HCT116 (cell line): ENCODE measurements at regions not wholly inside any gene's neighbourhood (a gene's known extent, or its start where the extent isn't known, plus 50 kb on each side); places are given as distances from the start of the nearest gene placed in this dataset.

Experiments
- ATAC-seq: fragments of 200-7000 bp; cut with Tn5 transposase; 2 replicates; pipeline ENCODE4 v1.9.1; 2020; ENCODE audit warnings: mild to moderate bottlenecking, moderate library complexity
- BruUV-seq: library from RNA; stranded (reverse); fragments of 400-500 nt; replicated peaks from 2 replicates; lab custom pipeline; 2021; lab: Mats Ljungman, UMichigan
- CTCF ChIA-PET: fragments of 300-600 bp; sonication (Branson Sonifier 250); formaldehyde crosslinking; loops from one replicate; lab custom pipeline; 2021; ENCODE audit warnings: antibody characterized with exemption; lab: Charles Lee
- POLR2A ChIA-PET: fragments of 300-600, 350-600 bp; sonication (Branson Sonifier 250); formaldehyde crosslinking; loops from one replicate; lab custom pipeline; 2021; ENCODE audit warnings: antibody characterized with exemption; lab: Charles Lee
- RAD21 ChIA-PET, 2 experiments: fragments of 300-600 bp; sonication (Branson Sonifier 250); formaldehyde crosslinking; loops; one replicate each; lab custom pipeline; 2023; ENCODE audit warnings: low total read pairs in 2 of 2; ENCODE audit not compliant: uncharacterized antibody in 2 of 2, unreplicated experiment in 2 of 2, low non-redundant PET in 1 of 2; lab: Charles Lee
- DNase-seq: peaks from one replicate; pipeline ENCODE4 v3.0.0-alpha.2; 2010; ENCODE audit warnings: low read depth, low spot score
- H2AFZ ChIP-seq: fragments of 200-600 bp; shearing (Covaris generic), sonication (generic); 2 replicates; pipeline ENCODE4 v1.6.1; 2017; ENCODE audit warnings: low read depth, mixed run types, mixed read lengths, antibody characterized with exemption, low read length; ENCODE audit not compliant: poor library complexity, severe bottlenecking
- H3K27ac ChIP-seq: 2 replicates; pipeline ENCODE4 v1.5.1; 2012; ENCODE audit warnings: low read depth, low read length
- H3K27me3 ChIP-seq: fragments of 200-600 bp; sonication (generic); 2 replicates; pipeline ENCODE4 v1.6.1; 2016; ENCODE audit warnings: mixed run types, low read length, mixed read lengths; ENCODE audit not compliant: insufficient read depth
- H3K36me3 ChIP-seq, 2 experiments: fragments of 200-500 bp in 1 of 2; fragments of 200-600 bp in 1 of 2; sonication (Bioruptor generic) in 1 of 2; sonication (generic) in 1 of 2; 2 replicates each; pipeline versions ENCODE4 v1.5.1 to v1.6.1; 2014 to 2016; ENCODE audit warnings: low read length in 2 of 2, inconsistent platforms in 1 of 2, mixed read lengths in 1 of 2, mixed run types in 1 of 2; ENCODE audit not compliant: insufficient read depth in 2 of 2, control insufficient read depth in 1 of 2
- H3K4me1 ChIP-seq, 2 experiments: fragments of 200-600 bp in 1 of 2; sonication (generic) in 1 of 2; 2 replicates each; pipeline versions ENCODE4 v1.5.1 to v1.6.1; 2012 to 2017; ENCODE audit warnings: low read length in 2 of 2, inconsistent platforms in 1 of 2, mild to moderate bottlenecking in 1 of 2, mixed read lengths in 1 of 2, mixed run types in 1 of 2, moderate library complexity in 1 of 2; ENCODE audit not compliant: insufficient read depth in 2 of 2, control insufficient read depth in 1 of 2
- H3K4me2 ChIP-seq: fragments of 200-600 bp; sonication (generic); 2 replicates; pipeline ENCODE4 v1.6.1; 2017; ENCODE audit warnings: mixed run types, low read length, mixed read lengths
- H3K4me3 ChIP-seq, 2 experiments: fragments of 200-600 bp in 1 of 2; sonication (generic) in 1 of 2; replicated peaks in 1 of 2; 2 replicates each; pipeline ENCODE4 v1.5.1; 2011 to 2016; ENCODE audit warnings: low read length in 2 of 2, control low read depth in 1 of 2, low read depth in 1 of 2, mild to moderate bottlenecking in 1 of 2, mixed read lengths in 1 of 2, mixed run types in 1 of 2
- H3K79me2 ChIP-seq: fragments of 200-600 bp; sonication (generic); 2 replicates; pipeline ENCODE4 v1.6.1; 2017; ENCODE audit warnings: mild to moderate bottlenecking, mixed run types, low read length, moderate library complexity, mixed read lengths; ENCODE audit not compliant: insufficient read depth
- H3K9ac ChIP-seq: fragments of 200-600 bp; sonication (generic); 2 replicates; pipeline ENCODE4 v1.6.1; 2016; ENCODE audit warnings: low read length, mixed read lengths
- H3K9me2 ChIP-seq: fragments of 200-600 bp; sonication (generic), shearing (Covaris generic); 2 replicates; pipeline ENCODE4 v1.6.1; 2017; ENCODE audit warnings: mixed run types, mild to moderate bottlenecking, moderate library complexity; ENCODE audit not compliant: insufficient read depth
- H3K9me3 ChIP-seq, 2 experiments: fragments of 200-500 bp in 1 of 2; fragments of 200-600 bp in 1 of 2; sonication (Bioruptor generic) in 1 of 2; sonication (generic) in 1 of 2; 2 replicates each; pipeline ENCODE4 v1.6.1; 2014 to 2017; ENCODE audit warnings: low read length in 2 of 2, mixed read lengths in 2 of 2, inconsistent platforms in 1 of 2, low read depth in 1 of 2, mild to moderate bottlenecking in 1 of 2, mixed run types in 1 of 2, moderate library complexity in 1 of 2; ENCODE audit not compliant: control insufficient read depth in 1 of 2, insufficient read depth in 1 of 2
- H4K20me1 ChIP-seq: fragments of 200-600 bp; sonication (generic), shearing (Covaris generic); 2 replicates; pipeline ENCODE4 v1.6.1; 2017; ENCODE audit warnings: mixed run types, mild to moderate bottlenecking, moderate library complexity; ENCODE audit not compliant: insufficient read depth
- ATF3 ChIP-seq: IDR thresholded peaks from 2 replicates; pipeline ENCODE4 v1.6.1; 2012
- CBX3 ChIP-seq: IDR thresholded peaks from 2 replicates; pipeline ENCODE4 v1.6.1; 2012; ENCODE audit warnings: low read depth
- CEBPB ChIP-seq: IDR thresholded peaks from 2 replicates; pipeline ENCODE4 v1.6.1; 2012; ENCODE audit warnings: low read depth
- CTCF ChIP-seq, 3 experiments: fragments of 200-600 bp in 1 of 3; sonication (generic) in 1 of 3; IDR thresholded peaks in 2 of 3; conservative IDR thresholded peaks in 1 of 3; 2 replicates each; pipeline ENCODE4 v1.5.1; 2012 to 2017; ENCODE audit warnings: low read depth in 2 of 3, low read length in 2 of 3, antibody characterized with exemption in 1 of 3, borderline replicate concordance in 1 of 3, control low read depth in 1 of 3, mild to moderate bottlenecking in 1 of 3, mixed read lengths in 1 of 3, mixed run types in 1 of 3, moderate library complexity in 1 of 3; ENCODE audit not compliant: insufficient read depth in 1 of 3
- EGR1 ChIP-seq: IDR thresholded peaks from 2 replicates; pipeline ENCODE4 v1.6.1; 2012; ENCODE audit warnings: low read depth
- ELF1 ChIP-seq: IDR thresholded peaks from 2 replicates; pipeline ENCODE4 v1.6.1; 2012; ENCODE audit warnings: low read depth, borderline replicate concordance
- EZH2 ChIP-seq: fragments of 200-600 bp; sonication (generic); IDR thresholded peaks from 2 replicates; pipeline ENCODE4 v1.6.1; 2017; ENCODE audit warnings: antibody characterized with exemption, mixed run types
- EZH2phosphoT487 ChIP-seq: fragments of 200-600 bp; IDR thresholded peaks from 2 replicates; pipeline ENCODE4 v1.6.1; 2018; ENCODE audit warnings: antibody characterized with exemption, borderline replicate concordance
- FOSL1 ChIP-seq: IDR thresholded peaks from 2 replicates; pipeline ENCODE4 v1.6.1; 2012; ENCODE audit warnings: low read depth
- JUND ChIP-seq: IDR thresholded peaks from 2 replicates; pipeline ENCODE4 v1.6.1; 2012
- RAD21 ChIP-seq: IDR thresholded peaks from 2 replicates; pipeline ENCODE4 v1.6.1; 2012; ENCODE audit warnings: low read depth, mild to moderate bottlenecking
- REST ChIP-seq: IDR thresholded peaks from 2 replicates; pipeline ENCODE4 v1.6.1; 2012; ENCODE audit warnings: low read depth
- SIN3A ChIP-seq: IDR thresholded peaks from 2 replicates; pipeline ENCODE4 v1.6.1; 2012; ENCODE audit warnings: low read depth
- SP1 ChIP-seq: IDR thresholded peaks from 2 replicates; pipeline ENCODE4 v1.6.1; 2012; ENCODE audit warnings: low read depth
- SRF ChIP-seq: IDR thresholded peaks from 2 replicates; pipeline ENCODE4 v1.6.1; 2012; ENCODE audit warnings: low read depth
- TCF7L2 ChIP-seq: IDR thresholded peaks from 2 replicates; pipeline ENCODE4 v1.7.0; 2011; ENCODE audit warnings: borderline replicate concordance, inconsistent platforms; ENCODE audit not compliant: insufficient read depth, insufficient read length; ENCODE audit errors: extremely low read depth
- YY1 ChIP-seq: IDR thresholded peaks from 2 replicates; pipeline ENCODE4 v1.6.1; 2011; ENCODE audit warnings: low read length, low read depth, moderate library complexity, mild to moderate bottlenecking; ENCODE audit not compliant: insufficient replicate concordance; ENCODE audit errors: extremely low read depth
- ZBTB33 ChIP-seq: IDR thresholded peaks from 2 replicates; pipeline ENCODE4 v1.6.1; 2011; ENCODE audit warnings: mild to moderate bottlenecking, low read length, moderate library complexity; ENCODE audit not compliant: insufficient replicate concordance; ENCODE audit errors: extremely low read depth
- intact Hi-C: fragments of 100-400 bp; cut with micrococcal nuclease; formaldehyde crosslinking; loops from 2 replicates; pipeline ENCODE4 v1.10.0; 2022

- no peaks in the 10 kb centered on the region for H3K27me3 ChIP-seq
- CTCF ChIA-PET, result interaction anchor here (1.4 kb wide), 1 partner anchor 207 kb away, joined by 4 read pairs; no protein-coding TSS in a partner anchor
- POLR2A ChIA-PET, result no interaction called here
- no peak overlapping the region for H3K9ac ChIP-seq
- no peaks in the 10 kb centered on the region for H3K79me2 ChIP-seq
- no peaks in the 10 kb centered on the region for H3K9me2 ChIP-seq
- H3K36me3 ChIP-seq, result no peaks in the 10 kb centered on the region
- H4K20me1 ChIP-seq, result no peaks in the 10 kb centered on the region; the same call in 1 of the 2 replicates
- DNase-seq, result no peak
- no peaks in the 10 kb centered on the region for H3K4me1 ChIP-seq
- H3K27ac ChIP-seq, result no peak overlapping the region
- H3K4me2 ChIP-seq, result no peak overlapping the region
- no peak; the same call in 1 of the 2 replicates for ATAC-seq
- no peak for TF ChIP-seq ZBTB33
- TF ChIP-seq SP1, result no peak
- TF ChIP-seq SRF, result no peak
- TF ChIP-seq TCF7L2, result no peak
- no peak for TF ChIP-seq SIN3A
- no peak for TF ChIP-seq FOSL1
- TF ChIP-seq YY1, result no peak
- no peak for TF ChIP-seq EZH2phosphoT487
- no peak for TF ChIP-seq REST
- no peak for TF ChIP-seq ATF3
- TF ChIP-seq JUND, result no peak
- TF ChIP-seq CBX3, result no peak
- no peak for TF ChIP-seq EZH2
- peak in 2 of 3 experiments; percentile 15 to 41; a peak in 2 of 6 replicates for TF ChIP-seq CTCF (IDR thresholded peaks at IDR 0.05 in 2 of 3, conservative IDR thresholded peaks at IDR 0.05 in 1 of 3; ENCODE audit: borderline replicate concordance in 1 of 3, insufficient read depth in 1 of 3, low read depth in 2 of 3, low read length in 2 of 3)
- peak; percentile 52 for TF ChIP-seq RAD21
- no peak for TF ChIP-seq EGR1
- no peak for TF ChIP-seq ELF1
- TF ChIP-seq CEBPB, result no peak
- intact Hi-C loops, result loop anchor here (1.0 kb wide), 1 partner anchor 209 kb away; no protein-coding TSS in a partner anchor
- no peaks in the 10 kb centered on the region for H3K9me3 ChIP-seq
- no TSS peak for BruUV-seq
- H3K4me3 ChIP-seq, result no peak overlapping the region
- RAD21 ChIA-PET, result no interaction called here
- H2AFZ ChIP-seq, result no peak overlapping the region
These were observed 85.8 kb downstream of the FANCF start for GRCh38 chr11:22539821-22540256.
